ENCODE measurements at regions not wholly inside any gene's neighbourhood (a gene's known extent, or its start where the extent isn't known, plus 50 kb on each side); places are given as distances from the start of the nearest gene placed in this dataset.

DNA sequence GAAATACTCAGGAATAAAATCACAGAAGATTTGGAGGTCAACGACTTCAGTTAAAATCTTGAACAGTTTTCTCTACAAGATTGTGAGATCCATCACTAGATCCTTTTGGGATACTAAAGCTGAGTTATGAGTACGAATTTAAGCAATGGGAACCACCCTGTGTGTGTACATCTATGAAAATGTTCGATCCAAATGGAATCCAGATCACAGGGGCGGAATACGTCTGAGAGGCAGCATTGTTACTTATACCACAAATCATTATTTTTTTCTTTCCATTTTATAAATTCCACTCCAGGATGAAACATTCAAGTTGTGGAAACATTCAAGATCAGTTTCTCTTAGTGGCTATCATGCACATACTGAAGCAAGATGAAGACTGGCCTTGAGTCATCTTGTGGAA, 239.3 kb upstream of the PAPPA start:
- TF ChIP-seq, protein P1, sequence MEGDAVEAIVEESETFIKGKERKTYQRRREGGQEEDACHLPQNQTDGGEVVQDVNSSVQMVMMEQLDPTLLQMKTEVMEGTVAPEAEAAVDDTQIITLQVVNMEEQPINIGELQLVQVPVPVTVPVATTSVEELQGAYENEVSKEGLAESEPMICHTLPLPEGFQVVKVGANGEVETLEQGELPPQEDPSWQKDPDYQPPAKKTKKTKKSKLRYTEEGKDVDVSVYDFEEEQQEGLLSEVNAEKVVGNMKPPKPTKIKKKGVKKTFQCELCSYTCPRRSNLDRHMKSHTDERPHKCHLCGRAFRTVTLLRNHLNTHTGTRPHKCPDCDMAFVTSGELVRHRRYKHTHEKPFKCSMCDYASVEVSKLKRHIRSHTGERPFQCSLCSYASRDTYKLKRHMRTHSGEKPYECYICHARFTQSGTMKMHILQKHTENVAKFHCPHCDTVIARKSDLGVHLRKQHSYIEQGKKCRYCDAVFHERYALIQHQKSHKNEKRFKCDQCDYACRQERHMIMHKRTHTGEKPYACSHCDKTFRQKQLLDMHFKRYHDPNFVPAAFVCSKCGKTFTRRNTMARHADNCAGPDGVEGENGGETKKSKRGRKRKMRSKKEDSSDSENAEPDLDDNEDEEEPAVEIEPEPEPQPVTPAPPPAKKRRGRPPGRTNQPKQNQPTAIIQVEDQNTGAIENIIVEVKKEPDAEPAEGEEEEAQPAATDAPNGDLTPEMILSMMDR (IDR thresholded peaks at IDR 0.05): no peak
- Histone ChIP-seq H3K4me3 (ENCODE audit: low read length) (no peak overlapping the region), H3K4me1 (ENCODE audit: control insufficient read depth, insufficient read depth, low read length) (no peaks in the 10 kb centered on the region), H3K27ac (ENCODE audit: low read length) (no peak overlapping the region), H3K36me3 (ENCODE audit: control insufficient read depth, insufficient read depth, low read length) (no peaks in the 10 kb centered on the region), H3K9me3 (ENCODE audit: control insufficient read depth, insufficient read depth, low read length) (peaks cover 5% of the 10 kb centered on the region), H3K27me3 (ENCODE audit: control insufficient read depth, insufficient read depth, low read length) (no peaks in the 10 kb centered on the region)
- Mint-ChIP-seq H3K9me3 (peaks cover 9 to 11% of the 10 kb centered on the region in 2 donors), H3K4me1 (no peaks in the 10 kb centered on the region), H3K36me3 (no peaks in the 10 kb centered on the region), H3K27ac (no peak overlapping the region), H3K27me3 (ENCODE audit: low read depth in 2 of 2) (no peaks in the 10 kb centered on the region), H3K4me3 (no peak overlapping the region)
- ATAC-seq: no peak
- no peak for DNase-seq
- intact Hi-C loops (cut with micrococcal nuclease): no loop called here
- WGBS (ENCODE audit: insufficient coverage): 80% methylated on average over 5 of the region's 5 CpGs

DNA sequence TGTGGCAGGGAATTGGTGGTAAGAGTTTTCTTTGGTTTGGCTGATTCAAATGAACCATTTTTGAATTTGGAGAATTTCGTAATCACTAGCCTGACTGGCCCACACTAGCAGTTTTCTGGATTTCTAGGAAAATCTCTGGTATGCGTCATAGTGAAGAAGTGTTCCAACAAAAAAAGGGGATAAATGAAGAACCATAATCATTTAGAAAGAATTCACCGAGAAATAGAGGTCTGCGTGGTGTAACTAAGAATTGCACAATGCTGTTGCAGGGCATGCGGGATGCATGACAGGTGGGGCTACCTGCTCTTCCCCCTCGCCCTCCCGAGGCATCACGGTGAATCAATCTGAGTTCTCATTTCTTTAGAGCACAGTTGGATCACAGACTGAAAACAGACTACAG, 232.3 kb upstream of the PAPPA start:
- H3K27ac Mint-ChIP-seq: no peak overlapping the region
- intact Hi-C loops (cut with micrococcal nuclease): no loop called here
- no peaks in the 10 kb centered on the region for H3K36me3 ChIP-seq (ENCODE audit: control insufficient read depth, insufficient read depth, low read length)

DNA sequence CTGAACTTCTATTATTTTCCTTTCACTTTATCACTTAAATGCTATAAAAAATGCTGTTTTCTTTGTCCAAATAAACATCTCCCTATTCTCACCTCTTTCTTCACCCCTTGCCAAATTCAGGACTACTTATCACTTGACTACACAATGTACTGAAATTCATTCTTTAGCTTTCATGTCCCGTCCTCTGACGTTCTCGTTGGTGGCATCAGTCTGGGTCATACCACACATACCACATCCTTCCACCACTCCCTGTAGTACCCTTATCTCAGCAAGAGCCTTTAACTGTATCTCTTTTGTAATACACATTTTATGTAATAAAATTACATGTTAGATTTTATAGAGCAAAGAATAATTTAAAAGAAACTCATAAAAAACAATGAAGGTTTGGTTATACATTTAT, 231.1 kb upstream of the PAPPA start:
- Mint-ChIP-seq H3K36me3 (no peaks in the 10 kb centered on the region), H3K4me1 (no peaks in the 10 kb centered on the region), H3K9me3 (peaks cover 16 to 17% of the 10 kb centered on the region in 2 donors), H3K27ac (no peak overlapping the region), H3K27me3 (ENCODE audit: low read depth in 2 of 2) (no peaks in the 10 kb centered on the region), H3K4me3 (no peak overlapping the region)
- Histone ChIP-seq H3K27me3 (ENCODE audit: control insufficient read depth, insufficient read depth, low read length) (no peaks in the 10 kb centered on the region), H3K4me1 (ENCODE audit: control insufficient read depth, insufficient read depth, low read length) (no peaks in the 10 kb centered on the region), H3K9me3 (ENCODE audit: control insufficient read depth, insufficient read depth, low read length) (no peaks in the 10 kb centered on the region), H3K36me3 (ENCODE audit: control insufficient read depth, insufficient read depth, low read length) (no peaks in the 10 kb centered on the region), H3K4me3 (ENCODE audit: low read length) (no peak overlapping the region), H3K27ac (ENCODE audit: low read length) (no peak overlapping the region)
- intact Hi-C loops (cut with micrococcal nuclease): no loop called here
- ATAC-seq (no peak), DNase-seq (no peak)
- whole genome bisulfite sequencing (ENCODE audit: insufficient coverage): 0% methylated on average over 3 of the region's 3 CpGs
- TF ChIP-seq, protein P1 (IDR thresholded peaks at IDR 0.05): no peak

More for the DNA sequence above, 232.3 kb upstream of the PAPPA start:
- TF ChIP-seq, protein P1 (IDR thresholded peaks at IDR 0.05): no peak
- H3K4me3 Mint-ChIP-seq: no peak overlapping the region
- H3K27ac ChIP-seq (ENCODE audit: low read length): no peak overlapping the region
- H3K4me1 Mint-ChIP-seq: no peaks in the 10 kb centered on the region
- no peaks in the 10 kb centered on the region for H3K9me3 ChIP-seq (ENCODE audit: control insufficient read depth, insufficient read depth, low read length)
- no peaks in the 10 kb centered on the region for H3K4me1 ChIP-seq (ENCODE audit: control insufficient read depth, insufficient read depth, low read length)
- no peaks in the 10 kb centered on the region for H3K27me3 Mint-ChIP-seq (ENCODE audit: low read depth in 2 of 2)
- DNase-seq (no peak), ATAC-seq (no peak)
- H3K36me3 Mint-ChIP-seq: no peaks in the 10 kb centered on the region
- H3K4me3 ChIP-seq (ENCODE audit: low read length): no peak overlapping the region
- H3K27me3 ChIP-seq (ENCODE audit: control insufficient read depth, insufficient read depth, low read length): no peaks in the 10 kb centered on the region
- 76% methylated on average over 8 of the region's 8 CpGs for WGBS (ENCODE audit: insufficient coverage)
- H3K9me3 Mint-ChIP-seq: peaks cover 13 to 19% of the 10 kb centered on the region in 2 donors

DNA sequence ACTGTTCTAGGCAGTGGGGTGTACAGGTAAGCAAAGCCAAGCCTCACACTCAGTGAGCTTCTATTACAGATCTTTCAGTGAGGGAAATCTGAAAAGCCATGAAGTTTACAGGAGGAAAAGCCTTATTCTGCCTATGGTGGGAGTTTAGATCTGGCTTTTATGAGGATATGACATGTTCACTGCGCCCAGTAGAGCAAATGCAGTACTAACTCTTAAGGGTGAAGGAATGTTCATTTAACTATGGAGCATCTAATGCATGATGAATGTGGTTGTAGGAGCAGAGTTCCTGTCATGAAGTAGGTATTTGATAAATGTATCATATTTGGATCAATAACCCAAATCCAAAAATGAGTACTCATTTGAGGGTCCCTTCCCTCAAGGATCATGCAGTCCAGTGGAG, 230.2 kb upstream of the PAPPA start:
- intact Hi-C loops (cut with micrococcal nuclease): no loop called here
- Mint-ChIP-seq H3K27ac (no peak overlapping the region), H3K9me3 (peaks cover 17 to 20% of the 10 kb centered on the region in 2 donors), H3K4me3 (no peak overlapping the region), H3K36me3 (no peaks in the 10 kb centered on the region), H3K4me1 (no peaks in the 10 kb centered on the region), H3K27me3 (ENCODE audit: low read depth in 2 of 2) (no peaks in the 10 kb centered on the region)
- Histone ChIP-seq H3K4me3 (ENCODE audit: low read length) (no peak overlapping the region), H3K36me3 (ENCODE audit: control insufficient read depth, insufficient read depth, low read length) (no peaks in the 10 kb centered on the region), H3K27ac (ENCODE audit: low read length) (no peak overlapping the region), H3K9me3 (ENCODE audit: control insufficient read depth, insufficient read depth, low read length) (no peaks in the 10 kb centered on the region), H3K4me1 (ENCODE audit: control insufficient read depth, insufficient read depth, low read length) (no peaks in the 10 kb centered on the region), H3K27me3 (ENCODE audit: control insufficient read depth, insufficient read depth, low read length) (no peaks in the 10 kb centered on the region)
- DNase-seq (no peak), ATAC-seq (no peak)
- 92% methylated on average over 1 of the region's 1 CpG for WGBS (ENCODE audit: insufficient coverage)
- TF ChIP-seq, protein P1 (IDR thresholded peaks at IDR 0.05): no peak

Measured in natural killer cell (primary cell).